Activated naive CD8-positive, alpha-beta T cell (primary cell): ENCODE measurements at regions not wholly inside any gene's neighbourhood (a gene's known extent, or its start where the extent isn't known, plus 50 kb on each side); places are given as distances from the start of the nearest gene placed in this dataset.

Source experiments
- H3K27ac Mint-ChIP-seq: one replicate; pipeline ENCODE4 v1.8.0; 2021; ENCODE audit warnings: mixed read lengths
- H3K27me3 Mint-ChIP-seq: one replicate; pipeline ENCODE4 v1.8.0; 2021; ENCODE audit warnings: mixed read lengths
- H3K36me3 Mint-ChIP-seq: one replicate; pipeline ENCODE4 v1.8.0; 2021; ENCODE audit warnings: mixed read lengths
- H3K4me1 Mint-ChIP-seq: one replicate; pipeline ENCODE4 v1.8.0; 2021; ENCODE audit warnings: low read depth, mixed read lengths
- H3K4me3 Mint-ChIP-seq: one replicate; pipeline ENCODE4 v1.8.0; 2021; ENCODE audit warnings: mild to moderate bottlenecking, mixed read lengths
- H3K9me3 Mint-ChIP-seq: one replicate; pipeline ENCODE4 v1.8.0; 2021; ENCODE audit warnings: low read depth, mixed read lengths

- no peaks in the 10 kb centered on the region for H3K9me3 Mint-ChIP-seq
- no peaks in the 10 kb centered on the region for H3K4me1 Mint-ChIP-seq
- H3K27ac Mint-ChIP-seq, result no peak overlapping the region
- no peaks in the 10 kb centered on the region for H3K36me3 Mint-ChIP-seq
- H3K4me3 Mint-ChIP-seq, result no peak overlapping the region
- peaks cover 4% of the 10 kb centered on the region for H3K27me3 Mint-ChIP-seq
Observed at GRCh38 chr15:96261575-96262034, 68.9 kb upstream of the NR2F2 start.

- H3K36me3 Mint-ChIP-seq, result no peaks in the 10 kb centered on the region
- H3K9me3 Mint-ChIP-seq, result no peaks in the 10 kb centered on the region
- H3K27ac Mint-ChIP-seq, result no peak overlapping the region
- H3K4me1 Mint-ChIP-seq, result no peaks in the 10 kb centered on the region
- H3K27me3 Mint-ChIP-seq, result peaks cover 5% of the 10 kb centered on the region
- no peak overlapping the region for H3K4me3 Mint-ChIP-seq
Observed at GRCh38 chr15:96262097-96262496, 68.4 kb upstream of the NR2F2 start.

GRCh38 chr15:96262549-96263489, 67.7 kb upstream of the NR2F2 start:
- Mint-ChIP-seq H3K27ac (no peak overlapping the region), H3K4me1 (no peaks in the 10 kb centered on the region), H3K27me3 (peaks cover 5% of the 10 kb centered on the region), H3K36me3 (no peaks in the 10 kb centered on the region), H3K4me3 (no peak overlapping the region), H3K9me3 (no peaks in the 10 kb centered on the region)

GRCh38 chr15:96264351-96264798, 66.1 kb upstream of the NR2F2 start:
- no peaks in the 10 kb centered on the region for H3K36me3 Mint-ChIP-seq
- H3K27ac Mint-ChIP-seq, result no peak overlapping the region
- peaks cover 5% of the 10 kb centered on the region for H3K27me3 Mint-ChIP-seq
- H3K4me1 Mint-ChIP-seq, result no peaks in the 10 kb centered on the region
- H3K9me3 Mint-ChIP-seq, result no peaks in the 10 kb centered on the region
- no peak overlapping the region for H3K4me3 Mint-ChIP-seq

GRCh38 chr15:96264801-96265515, 65.5 kb upstream of the NR2F2 start:
- Mint-ChIP-seq H3K4me1 (no peaks in the 10 kb centered on the region), H3K4me3 (no peak overlapping the region), H3K36me3 (no peaks in the 10 kb centered on the region), H3K27me3 (peaks cover 3% of the 10 kb centered on the region), H3K9me3 (no peaks in the 10 kb centered on the region), H3K27ac (no peak overlapping the region)

GRCh38 chr15:96266456-96266855, 64.0 kb upstream of the NR2F2 start:
- H3K4me3 Mint-ChIP-seq, result no peak overlapping the region
- no peaks in the 10 kb centered on the region for H3K4me1 Mint-ChIP-seq
- H3K27me3 Mint-ChIP-seq, result peaks cover 1% of the 10 kb centered on the region
- no peaks in the 10 kb centered on the region for H3K9me3 Mint-ChIP-seq
- H3K27ac Mint-ChIP-seq, result no peak overlapping the region
- H3K36me3 Mint-ChIP-seq, result no peaks in the 10 kb centered on the region

GRCh38 chr15:96267463-96267862, 63.0 kb upstream of the NR2F2 start:
- Mint-ChIP-seq H3K4me1 (no peaks in the 10 kb centered on the region), H3K27me3 (peaks cover 1% of the 10 kb centered on the region), H3K4me3 (no peak overlapping the region), H3K36me3 (no peaks in the 10 kb centered on the region), H3K27ac (no peak overlapping the region), H3K9me3 (no peaks in the 10 kb centered on the region)

- no peak overlapping the region for H3K27ac Mint-ChIP-seq
- H3K36me3 Mint-ChIP-seq, result no peaks in the 10 kb centered on the region
- no peaks in the 10 kb centered on the region for H3K4me1 Mint-ChIP-seq
- H3K9me3 Mint-ChIP-seq, result no peaks in the 10 kb centered on the region
- H3K27me3 Mint-ChIP-seq, result peaks cover 3% of the 10 kb centered on the region
- no peak overlapping the region for H3K4me3 Mint-ChIP-seq
Observed at GRCh38 chr15:96268442-96269204, 61.9 kb upstream of the NR2F2 start.

GRCh38 chr15:96270581-96271172, 59.8 kb upstream of the NR2F2 start:
- no peaks in the 10 kb centered on the region for H3K4me1 Mint-ChIP-seq
- peaks cover 3% of the 10 kb centered on the region for H3K27me3 Mint-ChIP-seq
- H3K9me3 Mint-ChIP-seq, result no peaks in the 10 kb centered on the region
- no peak overlapping the region for H3K4me3 Mint-ChIP-seq
- H3K36me3 Mint-ChIP-seq, result no peaks in the 10 kb centered on the region
- no peak overlapping the region for H3K27ac Mint-ChIP-seq

- Mint-ChIP-seq H3K27ac (no peak overlapping the region), H3K4me3 (no peak overlapping the region), H3K36me3 (no peaks in the 10 kb centered on the region), H3K4me1 (no peaks in the 10 kb centered on the region), H3K27me3 (peaks cover 2% of the 10 kb centered on the region), H3K9me3 (no peaks in the 10 kb centered on the region)
Observed at GRCh38 chr15:96272427-96272826, 58.1 kb upstream of the NR2F2 start.

GRCh38 chr15:96273317-96274086, 57.0 kb upstream of the NR2F2 start:
- H3K27ac Mint-ChIP-seq, result no peak overlapping the region
- H3K36me3 Mint-ChIP-seq, result no peaks in the 10 kb centered on the region
- no peaks in the 10 kb centered on the region for H3K4me1 Mint-ChIP-seq
- H3K9me3 Mint-ChIP-seq, result no peaks in the 10 kb centered on the region
- peaks cover 8% of the 10 kb centered on the region for H3K27me3 Mint-ChIP-seq
- H3K4me3 Mint-ChIP-seq, result no peak overlapping the region

- Mint-ChIP-seq H3K4me1 (no peaks in the 10 kb centered on the region), H3K27me3 (peaks cover 8% of the 10 kb centered on the region), H3K4me3 (no peak overlapping the region), H3K9me3 (no peaks in the 10 kb centered on the region), H3K36me3 (no peaks in the 10 kb centered on the region), H3K27ac (no peak overlapping the region)
Observed at GRCh38 chr15:96274087-96274440, 56.4 kb upstream of the NR2F2 start.

GRCh38 chr15:96274698-96275097, 55.8 kb upstream of the NR2F2 start:
- Mint-ChIP-seq H3K27me3 (peaks cover 10% of the 10 kb centered on the region), H3K9me3 (no peaks in the 10 kb centered on the region), H3K4me3 (no peak overlapping the region), H3K27ac (no peak overlapping the region), H3K36me3 (no peaks in the 10 kb centered on the region), H3K4me1 (no peaks in the 10 kb centered on the region)
